K562 (cell line): ENCODE measurements at regions not wholly inside any gene's neighbourhood (a gene's known extent, or its start where the extent isn't known, plus 50 kb on each side); places are given as distances from the start of the nearest gene placed in this dataset.

Experiments used
- ATAC-seq: fragments of 200-7000 bp; cut with Tn5 transposase; 3 replicates; pipeline ENCODE4 v1.9.1; 2020; ENCODE audit warnings: moderate library complexity
- BruUV-seq: library from RNA; stranded (reverse); fragments of 400-500 nt; replicated peaks from 2 replicates; lab custom pipeline; 2021; lab: Mats Ljungman, UMichigan
- CTCF ChIA-PET: fragments of 300-600 bp; formaldehyde crosslinking; extraction: SDS; loops from one replicate; lab custom pipeline; 2021; ENCODE audit warnings: low intra/inter-chr PET ratio; lab: Yijun Ruan, JAX
- POLR2A ChIA-PET: fragments of 300-600, 350-650 bp; sonication (Branson Sonifier 250); formaldehyde crosslinking; extraction: SDS; loops from one replicate; lab custom pipeline; 2021; ENCODE audit warnings: antibody characterized with exemption, inconsistent platforms; lab: Yijun Ruan, JAX
- DNase-seq, 4 experiments: peaks; one replicate each; pipeline versions ENCODE4 v3.0.0 to v3.0.0-alpha.2; 2011 to 2018; ENCODE audit warnings: low spot score in 3 of 4, mixed read lengths in 3 of 4; ENCODE audit errors: extremely low read depth in 1 of 4
- FAIRE-seq: peaks from 2 replicates; lab custom pipeline; 2011; peaks lifted over from hg19 to GRCh38; lab: Jason Lieb, UNC
- H2AFZ ChIP-seq: 2 replicates; pipeline ENCODE4 v1.6.0; 2011; ENCODE audit warnings: low read depth, low read length, control low read depth, inconsistent platforms
- H3K27ac ChIP-seq: fragments of 200-600 bp; 3 replicates; pipeline ENCODE4 v1.8.0; 2011; ENCODE audit warnings: low read depth, mild to moderate bottlenecking, control low read depth, inconsistent platforms, low read length, moderate library complexity, mixed read lengths; ENCODE audit errors: extremely low read depth
- H3K27me3 ChIP-seq, 2 experiments: fragments of 300-600 bp in 1 of 2; 2 replicates in 1 of 2; 3 replicates in 1 of 2; pipeline versions ENCODE4 v1.6.0 to v1.8.0; 2011; ENCODE audit warnings: inconsistent platforms in 2 of 2, low read length in 2 of 2, mild to moderate bottlenecking in 1 of 2, mixed read lengths in 1 of 2, moderate library complexity in 1 of 2; ENCODE audit not compliant: control insufficient read depth in 2 of 2, insufficient read depth in 2 of 2
- H3K36me3 ChIP-seq: fragments of 300-600 bp; 3 replicates; pipeline ENCODE4 v1.8.0; 2011; ENCODE audit warnings: mild to moderate bottlenecking, low read length, inconsistent platforms; ENCODE audit not compliant: control insufficient read depth, insufficient read depth
- H3K4me1 ChIP-seq, 2 experiments: fragments of 200-600 bp in 1 of 2; replicated peaks in 1 of 2; 2 replicates in 1 of 2; 3 replicates in 1 of 2; pipeline versions ENCODE4 v1.5.1 to v1.8.0; 2011; ENCODE audit warnings: inconsistent platforms in 2 of 2, low read length in 2 of 2, mild to moderate bottlenecking in 1 of 2, mixed read lengths in 1 of 2, moderate library complexity in 1 of 2; ENCODE audit not compliant: control insufficient read depth in 2 of 2, insufficient read depth in 2 of 2
- H3K4me2 ChIP-seq: 2 replicates; pipeline ENCODE4 v1.6.1; 2011; ENCODE audit warnings: low read length, control low read depth, inconsistent platforms, mixed read lengths; ENCODE audit not compliant: insufficient read depth
- H3K4me3 ChIP-seq: fragments of 200-600 bp; sonication (generic), shearing (Covaris generic); 2 replicates; pipeline ENCODE4 v1.5.1; 2016; ENCODE audit warnings: control low read depth, inconsistent platforms
- H3K79me2 ChIP-seq: fragments of 200-600 bp; 3 replicates; pipeline ENCODE4 v1.8.0; 2011; ENCODE audit warnings: low read length, inconsistent platforms; ENCODE audit not compliant: control insufficient read depth, insufficient read depth
- H3K9ac ChIP-seq, 2 experiments: 2 replicates each; pipeline versions ENCODE4 v1.6.0 to v1.6.1; 2011; ENCODE audit warnings: low read depth in 2 of 2, low read length in 2 of 2, control low read depth in 1 of 2, inconsistent platforms in 1 of 2, mild to moderate bottlenecking in 1 of 2, mixed read lengths in 1 of 2; ENCODE audit not compliant: insufficient read depth in 1 of 2
- H3K9me1 ChIP-seq: one replicate; pipeline ENCODE4 v1.6.0; 2011; ENCODE audit warnings: inconsistent platforms, mild to moderate bottlenecking, low read length, moderate library complexity; ENCODE audit not compliant: control insufficient read depth, insufficient read depth
- H3K9me3 ChIP-seq: replicated peaks from 2 replicates; pipeline ENCODE4 v1.5.1; 2011; ENCODE audit warnings: low read depth, low read length, inconsistent platforms; ENCODE audit not compliant: control insufficient read depth, insufficient read depth
- H4K20me1 ChIP-seq: replicated peaks from 2 replicates; pipeline ENCODE4 v1.6.1; 2011; ENCODE audit warnings: low read length, inconsistent platforms, mixed read lengths; ENCODE audit not compliant: control insufficient read depth, insufficient read depth
- ASH1L ChIP-seq: fragments of 450-650 bp; IDR thresholded peaks from 2 replicates; pipeline ENCODE4 v1.6.1; 2018; ENCODE audit warnings: borderline replicate concordance, mild to moderate bottlenecking, low read depth; ENCODE audit not compliant: partially characterized antibody
- BDP1 ChIP-seq: IDR thresholded peaks from 3 replicates; pipeline ENCODE4 v1.6.1; 2011; ENCODE audit not compliant: insufficient read length, insufficient read depth
- CBX1 ChIP-seq: sonication (generic); IDR thresholded peaks from 2 replicates; pipeline ENCODE4 v1.6.1; 2016; ENCODE audit warnings: antibody characterized with exemption, low read depth, mild to moderate bottlenecking
- CGGBP1 ChIP-seq: fragments of 250-450 bp; sonication (Bioruptor Pico); IDR thresholded peaks from 2 replicates; pipeline ENCODE4 v1.9.0; 2021; ENCODE audit warnings: mild to moderate bottlenecking
- HDGF ChIP-seq: fragments of 450-650 bp; IDR thresholded peaks from 2 replicates; pipeline ENCODE4 v1.6.1; 2016
- HMG20B ChIP-seq: fragments of 250-450 bp; sonication (Bioruptor Pico); IDR thresholded peaks from 2 replicates; pipeline ENCODE4 v1.5.0; 2021; ENCODE audit warnings: mild to moderate bottlenecking
- POLR2A ChIP-seq: fragments of 450-650 bp; conservative IDR thresholded peaks from 2 replicates; pipeline ENCODE4 v1.6.1; 2016
- TRIM28 ChIP-seq: fragments of 450-650 bp; IDR thresholded peaks from 2 replicates; pipeline ENCODE4 v1.6.1; 2017
- ZFP30 ChIP-seq: fragments of 250-450 bp; sonication (Bioruptor Pico); IDR thresholded peaks from 2 replicates; pipeline ENCODE4 v1.8.0; 2022; ENCODE audit warnings: moderate library complexity, mild to moderate bottlenecking, inconsistent platforms, borderline replicate concordance
- ZFP36 ChIP-seq: fragments of 150-350 bp; IDR thresholded peaks from 2 replicates; pipeline ENCODE4 v1.6.1; 2018; ENCODE audit warnings: low read length, low read depth; ENCODE audit not compliant: partially characterized antibody
- ZNF592 ChIP-seq: fragments of 450-650 bp; IDR thresholded peaks from 2 replicates; pipeline ENCODE4 v1.6.1; 2017; ENCODE audit warnings: antibody characterized with exemption, mild to moderate bottlenecking
- WGBS: fragments of 100-300 bp; shearing (Covaris generic); methylation state at CpG from one replicate; pipeline ENCODE4 v1.1.6; 2016; ENCODE audit warnings: low coverage, mixed read lengths; ENCODE audit not compliant: insufficient coverage; ENCODE audit errors: missing lambda C conversion rate; 5-methylcytosine and 5-hydroxymethylcytosine counted together
- in situ Hi-C: fragments of 300-500 bp; cut with MboI; formaldehyde crosslinking; loops from 4 replicates; pipeline ENCODE4 v1.15.0; 2018; ENCODE audit warnings: inconsistent platforms, mixed read lengths
- intact Hi-C: fragments of 100-400 bp; cut with micrococcal nuclease; formaldehyde crosslinking; loops from 2 replicates; pipeline ENCODE4 v1.14.2; 2022
- TF ChIP-seq, protein P1 (sequence below): sonication (generic); formaldehyde crosslinking; IDR thresholded peaks from 2 replicates; pipeline ENCODE4 v1.9.0; 2022; ENCODE audit warnings: mild to moderate bottlenecking, missing genetic modification reagents
- TF ChIP-seq, protein P2 (sequence below): conservative IDR thresholded peaks from 2 replicates; pipeline ENCODE4 v1.6.1; 2011; ENCODE audit warnings: low read depth, mild to moderate bottlenecking, low read length; ENCODE audit not compliant: control insufficient read depth

GRCh38 chr22:48793949-48794348 is 1033.7 kb downstream of the BRD1 start (continued):
- TF ChIP-seq ZNF592 (no peak), ASH1L (no peak)

DNA sequence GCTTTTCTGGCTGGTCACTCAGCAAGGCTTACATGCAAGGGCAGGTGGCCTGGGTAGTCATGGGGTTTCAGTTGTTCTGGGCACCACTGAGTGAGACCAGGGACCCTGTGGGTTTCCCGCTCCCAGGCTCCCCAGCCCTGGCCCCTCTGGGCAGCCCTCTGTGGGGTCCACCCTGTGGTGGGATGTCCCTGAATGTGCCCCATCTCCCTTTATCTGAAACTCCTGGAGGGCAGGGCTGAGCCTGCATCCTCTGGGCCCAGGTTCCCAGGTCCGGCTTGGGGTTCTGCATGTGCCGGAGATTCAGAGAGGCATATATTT is 1041.0 kb downstream of the BRD1 start:
- WGBS = 8% methylated on average over 3 of the region's 3 CpGs
- intact Hi-C loops = no loop called here

More for the DNA sequence above, 1041.0 kb downstream of the BRD1 start:
- Histone ChIP-seq H3K36me3 (no peaks in the 10 kb centered on the region), H3K27ac (no peak overlapping the region), H3K27me3 (no peaks in the 10 kb centered on the region; a peak in 1 of 5 replicates), H3K9me3 (no peaks in the 10 kb centered on the region), H3K79me2 (no peaks in the 10 kb centered on the region), H3K9ac (no peak overlapping the region), H3K4me2 (no peak overlapping the region), H3K4me1 (no peaks in the 10 kb centered on the region), H4K20me1 (no peaks in the 10 kb centered on the region), H2AFZ (no peak overlapping the region), H3K9me1 (no peaks in the 10 kb centered on the region), H3K4me3 (no peak overlapping the region)
- POLR2A ChIA-PET = no interaction called here
- in situ Hi-C loops = no loop called here
- FAIRE-seq (no peak), DNase-seq (no peak), ATAC-seq (no peak)
- TF ChIP-seq, protein P1, sequence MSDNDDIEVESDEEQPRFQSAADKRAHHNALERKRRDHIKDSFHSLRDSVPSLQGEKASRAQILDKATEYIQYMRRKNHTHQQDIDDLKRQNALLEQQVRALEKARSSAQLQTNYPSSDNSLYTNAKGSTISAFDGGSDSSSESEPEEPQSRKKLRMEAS (CRISPR knock-in tag) = no peak
- TF ChIP-seq, protein P2, sequence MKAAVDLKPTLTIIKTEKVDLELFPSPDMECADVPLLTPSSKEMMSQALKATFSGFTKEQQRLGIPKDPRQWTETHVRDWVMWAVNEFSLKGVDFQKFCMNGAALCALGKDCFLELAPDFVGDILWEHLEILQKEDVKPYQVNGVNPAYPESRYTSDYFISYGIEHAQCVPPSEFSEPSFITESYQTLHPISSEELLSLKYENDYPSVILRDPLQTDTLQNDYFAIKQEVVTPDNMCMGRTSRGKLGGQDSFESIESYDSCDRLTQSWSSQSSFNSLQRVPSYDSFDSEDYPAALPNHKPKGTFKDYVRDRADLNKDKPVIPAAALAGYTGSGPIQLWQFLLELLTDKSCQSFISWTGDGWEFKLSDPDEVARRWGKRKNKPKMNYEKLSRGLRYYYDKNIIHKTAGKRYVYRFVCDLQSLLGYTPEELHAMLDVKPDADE = no peak
- TF ChIP-seq ZFP30 = no peak
- no peak for TF ChIP-seq CBX1
- TF ChIP-seq ZFP36 = no peak
- no peak for TF ChIP-seq CGGBP1 (CRISPR knock-in tag)
- no peak for TF ChIP-seq HMG20B (CRISPR knock-in tag)
- no peak for TF ChIP-seq HDGF
- no peak for TF ChIP-seq POLR2A
- no peak for TF ChIP-seq TRIM28
- TF ChIP-seq BDP1 = no peak
- CTCF ChIA-PET = no interaction called here
- no TSS peak for BruUV-seq
